Thymus (tissue), 11 donors: ENCODE measurements at regions not wholly inside any gene's neighbourhood (a gene's known extent, or its start where the extent isn't known, plus 50 kb on each side); places are given as distances from the start of the nearest gene placed in this dataset.

ENCODE experiments used
- DNase-seq, 9 donors: peaks; one replicate each; pipeline ENCODE4 v3.0.0-alpha.2; 2013; ENCODE audit warnings: low spot score in 9 of 9, low read depth in 6 of 9, missing footprints in 1 of 9
- H3K27ac ChIP-seq, 2 donors: one replicate each; pipeline ENCODE4 v1.5.1; 2013; ENCODE audit warnings: control low read depth in 1 of 2, low read depth in 1 of 2, low read length in 1 of 2, mild to moderate bottlenecking in 1 of 2, moderate library complexity in 1 of 2
- H3K27me3 ChIP-seq, 2 donors: one replicate each; pipeline ENCODE4 v1.5.1; 2013; ENCODE audit warnings: low read length in 1 of 2; ENCODE audit not compliant: control insufficient read depth in 2 of 2, insufficient read depth in 1 of 2
- H3K36me3 ChIP-seq, 2 donors: one replicate each; pipeline ENCODE4 v1.5.1; 2013; ENCODE audit warnings: low read length in 1 of 2, mild to moderate bottlenecking in 1 of 2, moderate library complexity in 1 of 2; ENCODE audit not compliant: control insufficient read depth in 2 of 2, insufficient read depth in 2 of 2
- H3K4me1 ChIP-seq, 2 donors: one replicate each; pipeline ENCODE4 v1.5.1; 2013; ENCODE audit warnings: low read length in 2 of 2; ENCODE audit not compliant: control insufficient read depth in 2 of 2, insufficient read depth in 2 of 2
- H3K4me3 ChIP-seq, 2 donors: one replicate each; pipeline ENCODE4 v1.5.1; 2013; ENCODE audit warnings: low read length in 2 of 2, control low read depth in 1 of 2, mild to moderate bottlenecking in 1 of 2
- H3K9me3 ChIP-seq, 2 donors: one replicate each; pipeline ENCODE4 v1.5.1; 2013; ENCODE audit warnings: low read length in 1 of 2, mild to moderate bottlenecking in 1 of 2; ENCODE audit not compliant: control insufficient read depth in 2 of 2, insufficient read depth in 1 of 2
- WGBS: extraction: QIAGEN DNeasy Blood & Tissue Kit; methylation state at CpG from one replicate; pipeline ENCODE4 v1.1.7; 2013; 5-methylcytosine and 5-hydroxymethylcytosine counted together
- donor health status: healthy.

- H3K27ac ChIP-seq = no peak overlapping the region
- H3K4me3 ChIP-seq = no peak overlapping the region
- H3K27me3 ChIP-seq = no peaks in the 10 kb centered on the region
- 77% methylated on average over 3 of the region's 3 CpGs for WGBS
- H3K9me3 ChIP-seq = peaks cover 0 to 1% of the 10 kb centered on the region in 2 donors
- H3K36me3 ChIP-seq = no peaks in the 10 kb centered on the region
- H3K4me1 ChIP-seq = peaks cover 0 to 14% of the 10 kb centered on the region in 2 donors
- DNase-seq = no peak
These were observed 885.0 kb downstream of the UQCRFS1 start for GRCh38 chr19:28327905-28328304.

- Histone ChIP-seq H3K27ac (no peak overlapping the region), H3K9me3 (peaks cover 0 to 1% of the 10 kb centered on the region in 2 donors), H3K4me3 (no peak overlapping the region), H3K4me1 (peaks cover 0 to 14% of the 10 kb centered on the region in 2 donors), H3K36me3 (no peaks in the 10 kb centered on the region), H3K27me3 (no peaks in the 10 kb centered on the region)
- DNase-seq = no peak
- 75% methylated on average over 4 of the region's 4 CpGs for WGBS
These were observed 886.2 kb downstream of the UQCRFS1 start for GRCh38 chr19:28326746-28327145.

GRCh38 chr19:28324275-28325060 lies 888.5 kb downstream of the UQCRFS1 start:
- DNase-seq = no peak
- Histone ChIP-seq H3K4me3 (no peak overlapping the region), H3K27me3 (no peaks in the 10 kb centered on the region), H3K27ac (no peak overlapping the region), H3K36me3 (no peaks in the 10 kb centered on the region), H3K9me3 (peaks cover 0 to 1% of the 10 kb centered on the region in 2 donors), H3K4me1 (peaks cover 0 to 14% of the 10 kb centered on the region in 2 donors)
- WGBS = 78% methylated on average over 5 of the region's 5 CpGs

GRCh38 chr19:28322945-28323344 lies 890.0 kb downstream of the UQCRFS1 start:
- Histone ChIP-seq H3K4me3 (no peak overlapping the region), H3K36me3 (no peaks in the 10 kb centered on the region), H3K27ac (no peak overlapping the region), H3K4me1 (peaks cover 0 to 14% of the 10 kb centered on the region in 2 donors), H3K9me3 (no peaks in the 10 kb centered on the region), H3K27me3 (no peaks in the 10 kb centered on the region)
- 88% methylated on average over 3 of the region's 3 CpGs for WGBS
- DNase-seq = no peak

GRCh38 chr19:28322491-28322890 lies 890.5 kb downstream of the UQCRFS1 start:
- WGBS = 94% methylated on average over 4 of the region's 4 CpGs

GRCh38 chr19:28319918-28320317 lies 893.0 kb downstream of the UQCRFS1 start:
- no peaks in the 10 kb centered on the region for H3K4me1 ChIP-seq
- H3K36me3 ChIP-seq = no peaks in the 10 kb centered on the region
- H3K4me3 ChIP-seq = no peak overlapping the region
- DNase-seq = no peak
- H3K9me3 ChIP-seq = no peaks in the 10 kb centered on the region
- no peak overlapping the region for H3K27ac ChIP-seq
- H3K27me3 ChIP-seq = no peaks in the 10 kb centered on the region
- 91% methylated on average over 1 of the region's 1 CpG for WGBS

More at GRCh38 chr19:28322491-28322890, 890.5 kb downstream of the UQCRFS1 start:
- H3K27ac ChIP-seq = no peak overlapping the region
- no peak for DNase-seq
- no peaks in the 10 kb centered on the region for H3K27me3 ChIP-seq
- H3K9me3 ChIP-seq = no peaks in the 10 kb centered on the region
- H3K36me3 ChIP-seq = no peaks in the 10 kb centered on the region
- no peak overlapping the region for H3K4me3 ChIP-seq
- peaks cover 0 to 14% of the 10 kb centered on the region in 2 donors for H3K4me1 ChIP-seq

- H3K36me3 ChIP-seq = no peaks in the 10 kb centered on the region
- no peak overlapping the region for H3K4me3 ChIP-seq
- no peak for DNase-seq
- H3K27me3 ChIP-seq = no peaks in the 10 kb centered on the region
- 50% methylated on average over 2 of the region's 2 CpGs for WGBS
- no peak overlapping the region for H3K27ac ChIP-seq
- no peaks in the 10 kb centered on the region for H3K4me1 ChIP-seq
- H3K9me3 ChIP-seq = no peaks in the 10 kb centered on the region
These were observed 893.7 kb downstream of the UQCRFS1 start for GRCh38 chr19:28319227-28319626.

GRCh38 chr19:28318469-28319179 lies 894.3 kb downstream of the UQCRFS1 start:
- 85% methylated on average over 9 of the region's 9 CpGs for WGBS

GRCh38 chr19:28316464-28316863 lies 896.5 kb downstream of the UQCRFS1 start:
- no peaks in the 10 kb centered on the region for H3K4me1 ChIP-seq
- no peaks in the 10 kb centered on the region for H3K9me3 ChIP-seq
- no peak overlapping the region for H3K4me3 ChIP-seq
- H3K27ac ChIP-seq = no peak overlapping the region
- 92% methylated on average over 7 of the region's 7 CpGs for WGBS
- no peaks in the 10 kb centered on the region for H3K36me3 ChIP-seq
- H3K27me3 ChIP-seq = no peaks in the 10 kb centered on the region
- no peak for DNase-seq

More at GRCh38 chr19:28318469-28319179, 894.3 kb downstream of the UQCRFS1 start:
- no peak overlapping the region for H3K27ac ChIP-seq
- no peaks in the 10 kb centered on the region for H3K27me3 ChIP-seq
- H3K9me3 ChIP-seq = no peaks in the 10 kb centered on the region
- no peak for DNase-seq
- H3K4me1 ChIP-seq = no peaks in the 10 kb centered on the region
- H3K36me3 ChIP-seq = no peaks in the 10 kb centered on the region
- H3K4me3 ChIP-seq = no peak overlapping the region
